HG02885 (cell line): ENCODE measurements at regions not wholly inside any gene's neighbourhood (a gene's known extent, or its start where the extent isn't known, plus 50 kb on each side); places are given as distances from the start of the nearest gene placed in this dataset.

Experiments
- ATAC-seq: cut with Tn5 transposase; IDR thresholded peaks from one replicate; pipeline ENCODE4 v1.9.1; 2021; ENCODE audit warnings: mild to moderate bottlenecking; ENCODE audit not compliant: unreplicated experiment, poor library complexity

GRCh38 chr2:137817058-137817457 is 147.2 kb upstream of the HNMT start:
- ATAC-seq: no peak

- no peak for ATAC-seq
These were observed 141.1 kb upstream of the HNMT start for GRCh38 chr2:137823196-137823595.

GRCh38 chr2:137824501-137824900 is 139.8 kb upstream of the HNMT start:
- no peak for ATAC-seq

- ATAC-seq: peak; percentile 98
These were observed 137.6 kb upstream of the HNMT start for GRCh38 chr2:137826373-137827372.

GRCh38 chr2:137828624-137829023 is 135.6 kb upstream of the HNMT start:
- ATAC-seq: no peak

GRCh38 chr2:137829251-137829650 is 135.0 kb upstream of the HNMT start:
- no peak for ATAC-seq

- no peak for ATAC-seq
These were observed 129.4 kb upstream of the HNMT start for GRCh38 chr2:137834760-137835379.

- no peak for ATAC-seq
These were observed 127.6 kb upstream of the HNMT start for GRCh38 chr2:137836671-137837070.

GRCh38 chr2:137837830-137838229 is 126.4 kb upstream of the HNMT start:
- no peak for ATAC-seq

- peak; percentile 67 for ATAC-seq
These were observed 125.8 kb upstream of the HNMT start for GRCh38 chr2:137838255-137839092.

- ATAC-seq: no peak
These were observed 121.8 kb upstream of the HNMT start for GRCh38 chr2:137842430-137842829.

GRCh38 chr2:137842952-137843351 is 121.3 kb upstream of the HNMT start:
- no peak for ATAC-seq

- ATAC-seq: no peak
These were observed 118.9 kb upstream of the HNMT start for GRCh38 chr2:137845422-137845821.

GRCh38 chr2:137846993-137847392 is 117.3 kb upstream of the HNMT start:
- ATAC-seq: no peak

- no peak for ATAC-seq
These were observed 116.8 kb upstream of the HNMT start for GRCh38 chr2:137847443-137847842.

GRCh38 chr2:137857881-137858280 is 106.4 kb upstream of the HNMT start:
- ATAC-seq: no peak

GRCh38 chr2:137862651-137863050 is 101.6 kb upstream of the HNMT start:
- no peak for ATAC-seq

- ATAC-seq: peak; percentile 80
These were observed 98.2 kb upstream of the HNMT start for GRCh38 chr2:137865954-137866540.

GRCh38 chr2:137870682-137871081 is 93.6 kb upstream of the HNMT start:
- no peak for ATAC-seq

GRCh38 chr2:137872577-137872976 is 91.7 kb upstream of the HNMT start:
- ATAC-seq: no peak
